GM19240 (cell line): ENCODE measurements at regions not wholly inside any gene's neighbourhood (a gene's known extent, or its start where the extent isn't known, plus 50 kb on each side); places are given as distances from the start of the nearest gene placed in this dataset.

Source experiments
- DNase-seq: peaks from one replicate; pipeline ENCODE4 v3.0.0; 2011; ENCODE audit warnings: low spot score; ENCODE audit not compliant: insufficient read length

DNA sequence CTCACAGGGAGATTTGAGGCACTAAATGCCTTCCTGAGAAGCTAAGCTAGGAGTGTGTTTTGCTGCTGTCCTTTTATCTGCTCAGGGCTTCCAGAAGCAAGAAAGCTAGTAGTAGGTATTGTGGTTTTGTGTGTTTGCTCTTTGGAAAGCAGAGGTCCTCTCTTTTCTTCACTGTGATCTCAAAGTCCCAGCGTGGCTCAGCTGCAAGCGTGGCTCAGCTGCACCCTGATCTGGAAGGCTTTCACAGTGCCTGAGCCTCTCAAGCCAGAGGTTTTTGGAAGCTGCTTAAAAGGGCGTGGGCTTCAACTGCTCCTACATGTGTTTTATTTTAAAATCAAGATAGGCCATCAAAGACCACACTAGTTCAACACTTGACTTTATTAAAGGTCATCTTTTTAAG is 337.4 kb upstream of the RGS6 start:
- DNase-seq: no peak

- no peak for DNase-seq
Observed at GRCh38 chr14:71595441-71595840, 336.8 kb upstream of the RGS6 start.

GRCh38 chr14:71597287-71597920 is 334.8 kb upstream of the RGS6 start:
- no peak for DNase-seq

DNA sequence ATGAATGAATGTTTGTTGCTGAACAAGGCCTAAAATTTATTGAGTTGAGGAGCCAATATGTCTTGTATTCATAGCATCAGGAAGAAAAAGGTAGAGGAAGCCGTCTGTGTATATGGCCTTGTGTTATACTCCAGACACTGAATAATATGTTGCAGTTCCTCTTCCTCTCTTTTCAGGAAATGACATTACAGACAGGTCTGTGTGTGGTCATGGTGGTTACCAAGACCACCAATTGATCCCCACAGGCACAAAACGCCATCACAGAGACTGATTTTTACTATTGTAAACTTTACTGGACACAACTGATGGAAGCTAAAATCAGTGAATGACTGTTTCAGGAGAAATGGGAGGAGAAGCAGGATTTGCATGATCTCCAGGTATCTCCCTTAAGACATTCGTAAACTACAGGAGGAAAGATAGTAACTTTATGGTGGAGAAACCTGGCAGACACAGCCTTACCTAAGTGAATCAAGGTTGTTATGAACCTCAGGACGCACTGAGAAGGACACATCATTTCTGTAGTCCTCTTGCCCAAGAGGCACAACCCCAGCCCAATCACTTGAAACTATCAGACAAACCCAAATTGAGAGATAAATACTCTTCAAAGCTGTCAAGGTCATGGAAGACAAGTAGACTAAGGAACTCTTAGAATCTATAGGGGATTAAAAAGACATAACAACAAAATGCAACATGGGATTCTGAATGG is 334.1 kb upstream of the RGS6 start:
- DNase-seq: no peak

DNA sequence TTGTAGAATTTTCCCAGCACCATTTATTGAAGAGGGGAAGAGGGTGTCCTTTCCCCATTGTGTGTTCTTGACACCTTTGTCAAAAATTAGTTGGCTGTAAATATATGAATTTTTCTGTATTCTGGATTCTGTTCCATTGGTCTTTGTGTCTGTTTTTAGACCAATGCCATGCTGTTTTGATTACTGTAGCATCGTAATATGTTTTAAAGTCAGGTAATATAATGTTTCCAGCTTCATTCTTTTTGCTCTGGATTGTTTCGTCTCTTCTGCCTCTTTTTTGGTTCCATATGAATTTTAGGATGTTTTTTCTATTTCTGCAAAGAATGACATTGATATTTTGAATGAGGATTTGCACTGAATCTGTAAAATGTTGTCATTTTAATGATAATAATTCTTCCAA is 331.9 kb upstream of the RGS6 start:
- DNase-seq: no peak

- DNase-seq: no peak
Observed at GRCh38 chr14:71602524-71602923, 329.7 kb upstream of the RGS6 start.

- no peak for DNase-seq
Observed at GRCh38 chr14:71604231-71604630, 328.0 kb upstream of the RGS6 start.

- DNase-seq: no peak
Observed at GRCh38 chr14:71606064-71606463, 326.2 kb upstream of the RGS6 start.

- no peak for DNase-seq
Observed at GRCh38 chr14:71606575-71606974, 325.7 kb upstream of the RGS6 start.

GRCh38 chr14:71607056-71607455 is 325.2 kb upstream of the RGS6 start:
- DNase-seq: no peak

DNA sequence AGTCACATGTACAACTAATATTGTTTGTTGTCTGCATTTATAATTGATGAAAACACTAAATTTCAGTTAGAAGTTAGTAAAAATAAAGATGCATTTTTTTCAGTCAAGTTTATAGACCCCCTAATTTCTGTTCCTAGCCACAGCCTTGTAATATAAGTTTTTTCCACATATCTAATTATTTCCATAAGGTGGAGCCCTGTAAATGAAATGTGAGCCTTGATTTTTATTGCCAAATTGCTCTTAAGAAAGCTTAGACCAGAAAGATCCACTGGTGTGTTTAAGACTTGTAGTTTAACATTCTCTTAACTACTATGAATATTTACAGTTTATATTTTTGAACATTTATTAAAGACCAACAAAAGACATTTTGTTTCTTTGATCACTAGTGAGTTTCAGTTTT is 322.1 kb upstream of the RGS6 start:
- no peak for DNase-seq

- no peak for DNase-seq
Observed at GRCh38 chr14:71610797-71611196, 321.4 kb upstream of the RGS6 start.

- DNase-seq: no peak
Observed at GRCh38 chr14:71613168-71613567, 319.1 kb upstream of the RGS6 start.

DNA sequence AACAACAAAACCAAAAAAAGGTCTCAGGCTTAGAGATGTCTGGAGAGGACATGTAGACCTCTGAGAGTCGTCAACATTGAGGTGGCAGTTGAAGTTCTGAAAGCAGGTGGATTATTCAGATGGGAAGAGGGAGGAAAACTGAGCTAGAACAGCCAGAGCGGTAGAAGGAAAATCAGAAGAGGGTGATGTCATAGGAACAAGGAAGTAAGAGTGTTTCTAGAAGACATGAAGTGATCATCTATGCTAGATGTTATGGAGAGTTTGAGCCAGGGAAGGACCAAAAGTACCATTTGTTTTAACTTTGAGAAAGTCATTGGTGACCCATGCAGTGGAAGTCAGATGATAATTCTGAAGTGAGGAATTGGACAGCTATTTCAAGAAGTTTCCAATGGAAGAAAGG is 316.2 kb upstream of the RGS6 start:
- DNase-seq: no peak

DNA sequence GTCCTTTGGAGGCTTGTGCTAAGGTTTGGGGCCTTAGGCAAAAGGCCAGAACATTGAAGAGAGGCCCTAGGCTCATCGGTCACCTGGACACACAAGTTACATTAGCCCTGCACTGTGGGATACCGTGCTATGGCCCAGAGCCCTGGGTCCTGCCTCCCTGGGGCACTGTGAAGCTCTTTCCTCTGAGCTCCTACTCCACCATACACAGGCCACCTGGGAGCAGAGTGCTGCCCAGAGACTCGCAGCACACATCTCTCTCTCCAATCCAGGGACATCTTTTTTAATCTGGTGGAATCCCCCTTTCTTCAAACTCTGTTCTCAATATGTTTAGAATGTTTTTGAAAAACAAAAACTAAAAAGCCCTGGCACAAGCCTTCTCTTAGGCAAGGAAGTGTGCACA is 314.2 kb upstream of the RGS6 start:
- no peak for DNase-seq

- no peak for DNase-seq
Observed at GRCh38 chr14:71618716-71619115, 313.5 kb upstream of the RGS6 start.

GRCh38 chr14:71619472-71619871 is 312.8 kb upstream of the RGS6 start:
- DNase-seq: no peak

- DNase-seq: no peak
Observed at GRCh38 chr14:71620401-71620800, 311.8 kb upstream of the RGS6 start.

DNA sequence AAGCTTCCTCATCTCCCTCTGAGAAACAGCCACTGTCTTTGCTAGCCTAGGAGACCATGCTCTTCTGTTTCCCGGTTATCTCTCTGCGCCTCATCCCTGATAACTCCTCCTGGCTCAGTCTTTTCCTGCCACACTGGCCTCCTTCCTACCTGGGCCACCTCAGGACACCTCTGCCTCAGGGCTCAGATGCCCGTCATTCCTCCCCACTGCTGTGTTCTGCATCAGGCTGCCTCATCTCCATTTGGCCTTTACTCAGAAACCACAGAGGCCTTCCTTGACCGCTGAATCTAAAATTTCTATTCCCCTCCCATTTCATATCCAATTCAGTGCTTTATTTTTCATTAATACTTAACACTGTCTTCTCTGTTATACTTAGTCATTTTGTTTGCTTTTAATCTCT is 311.0 kb upstream of the RGS6 start:
- no peak for DNase-seq

GRCh38 chr14:71621980-71622605 is 310.1 kb upstream of the RGS6 start:
- DNase-seq: no peak

GRCh38 chr14:71623939-71624338 is 308.3 kb upstream of the RGS6 start:
- DNase-seq: no peak

DNA sequence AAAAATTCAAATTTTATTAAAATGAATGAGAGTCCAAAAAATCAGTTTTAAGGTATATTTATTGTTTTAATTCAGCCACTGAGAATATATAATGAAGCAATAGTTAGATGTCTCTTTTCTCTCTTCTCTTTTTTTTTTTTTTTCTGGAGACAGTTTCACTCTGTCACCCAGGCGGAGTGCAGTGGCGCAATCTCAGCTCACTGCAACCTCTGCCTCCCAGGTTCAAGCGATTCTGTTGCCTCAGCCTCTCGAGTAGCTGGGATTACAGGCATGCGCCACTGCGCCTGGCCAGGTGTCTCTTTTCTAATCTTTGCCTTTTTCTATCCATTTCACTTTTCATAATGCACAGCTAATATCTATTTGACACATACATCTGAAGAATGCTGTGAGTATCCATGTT is 307.1 kb upstream of the RGS6 start:
- no peak for DNase-seq
